Nephron progenitor cell (in vitro differentiated cells): ENCODE measurements at regions not wholly inside any gene's neighbourhood (a gene's known extent, or its start where the extent isn't known, plus 50 kb on each side); places are given as distances from the start of the nearest gene placed in this dataset.

Source experiments
- DNase-seq: peaks from one replicate; pipeline ENCODE4 v3.0.0; 2021
- H3K27ac Mint-ChIP-seq: 2 replicates; pipeline ENCODE4 v1.8.0; 2021; ENCODE audit warnings: mild to moderate bottlenecking, moderate library complexity, mixed read lengths
- H3K27me3 Mint-ChIP-seq: 2 replicates; pipeline ENCODE4 v1.8.0; 2021; ENCODE audit warnings: mild to moderate bottlenecking, low read depth, mixed read lengths; ENCODE audit not compliant: poor library complexity
- H3K36me3 Mint-ChIP-seq: 2 replicates; pipeline ENCODE4 v1.8.0; 2021; ENCODE audit warnings: low read depth, mixed read lengths
- H3K4me1 Mint-ChIP-seq: 2 replicates; pipeline ENCODE4 v1.8.0; 2021; ENCODE audit warnings: mixed read lengths
- H3K4me3 Mint-ChIP-seq: 2 replicates; pipeline ENCODE4 v1.8.0; 2021; ENCODE audit warnings: mild to moderate bottlenecking, moderate library complexity, mixed read lengths
- H3K9me3 Mint-ChIP-seq: 2 replicates; pipeline ENCODE4 v1.8.0; 2021; ENCODE audit warnings: mild to moderate bottlenecking, moderate library complexity, mixed read lengths
- TF ChIP-seq, protein P1 (sequence below): fragments of 200-600 bp; sonication (generic); IDR thresholded peaks from 2 replicates; pipeline ENCODE4 v1.5.0; 2021; ENCODE audit warnings: antibody characterized with exemption

DNA sequence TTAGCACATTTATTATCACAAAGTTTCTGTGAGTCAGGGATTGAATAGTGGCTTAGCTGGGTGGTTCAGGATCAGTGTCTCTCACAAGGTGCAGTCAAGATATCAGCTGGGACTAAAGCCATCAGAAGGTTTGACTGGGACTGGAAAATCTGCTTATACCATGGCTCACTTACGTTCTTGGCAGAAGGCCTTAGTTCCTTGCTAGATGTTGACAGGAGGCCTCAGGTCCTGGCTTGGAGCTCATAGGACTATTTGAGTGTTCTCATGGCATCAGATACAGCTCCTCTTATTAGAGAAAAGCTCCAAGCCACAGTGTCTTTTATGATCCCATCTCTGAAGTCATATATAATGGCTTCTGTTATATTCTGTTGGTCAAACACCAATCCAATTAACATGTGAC is 127.3 kb downstream of the SLC6A15 start:
- Mint-ChIP-seq H3K27me3 (no peaks in the 10 kb centered on the region), H3K27ac (no peak overlapping the region), H3K4me1 (no peaks in the 10 kb centered on the region), H3K4me3 (no peak overlapping the region), H3K36me3 (no peaks in the 10 kb centered on the region), H3K9me3 (no peaks in the 10 kb centered on the region)
- TF ChIP-seq, protein P1, sequence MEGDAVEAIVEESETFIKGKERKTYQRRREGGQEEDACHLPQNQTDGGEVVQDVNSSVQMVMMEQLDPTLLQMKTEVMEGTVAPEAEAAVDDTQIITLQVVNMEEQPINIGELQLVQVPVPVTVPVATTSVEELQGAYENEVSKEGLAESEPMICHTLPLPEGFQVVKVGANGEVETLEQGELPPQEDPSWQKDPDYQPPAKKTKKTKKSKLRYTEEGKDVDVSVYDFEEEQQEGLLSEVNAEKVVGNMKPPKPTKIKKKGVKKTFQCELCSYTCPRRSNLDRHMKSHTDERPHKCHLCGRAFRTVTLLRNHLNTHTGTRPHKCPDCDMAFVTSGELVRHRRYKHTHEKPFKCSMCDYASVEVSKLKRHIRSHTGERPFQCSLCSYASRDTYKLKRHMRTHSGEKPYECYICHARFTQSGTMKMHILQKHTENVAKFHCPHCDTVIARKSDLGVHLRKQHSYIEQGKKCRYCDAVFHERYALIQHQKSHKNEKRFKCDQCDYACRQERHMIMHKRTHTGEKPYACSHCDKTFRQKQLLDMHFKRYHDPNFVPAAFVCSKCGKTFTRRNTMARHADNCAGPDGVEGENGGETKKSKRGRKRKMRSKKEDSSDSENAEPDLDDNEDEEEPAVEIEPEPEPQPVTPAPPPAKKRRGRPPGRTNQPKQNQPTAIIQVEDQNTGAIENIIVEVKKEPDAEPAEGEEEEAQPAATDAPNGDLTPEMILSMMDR = no peak
- DNase-seq = no peak

DNA sequence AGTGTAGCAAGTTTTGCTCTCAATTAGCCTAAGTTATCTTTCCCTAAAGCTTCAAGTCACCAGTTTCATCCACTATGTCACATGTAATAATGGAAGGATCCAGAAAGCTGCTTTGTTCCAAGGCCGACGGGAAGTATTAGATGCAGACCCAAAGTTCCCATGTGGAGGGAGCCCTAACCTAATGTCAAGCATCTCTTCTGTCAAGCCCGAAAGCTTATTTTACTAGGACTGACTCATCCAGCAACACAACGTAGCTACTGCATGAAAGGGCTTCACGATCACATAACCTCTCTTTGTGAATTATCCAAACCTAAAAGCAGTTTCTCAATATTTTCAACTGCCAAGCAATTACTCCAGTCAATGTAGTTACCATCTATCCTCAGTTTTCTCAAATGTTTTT is 133.4 kb downstream of the SLC6A15 start:
- TF ChIP-seq, protein P1 = no peak
- no peaks in the 10 kb centered on the region for H3K27me3 Mint-ChIP-seq
- H3K36me3 Mint-ChIP-seq = no peaks in the 10 kb centered on the region
- H3K4me3 Mint-ChIP-seq = no peak overlapping the region
- H3K4me1 Mint-ChIP-seq = no peaks in the 10 kb centered on the region
- no peak overlapping the region for H3K27ac Mint-ChIP-seq
- no peaks in the 10 kb centered on the region for H3K9me3 Mint-ChIP-seq
- no peak for DNase-seq

GRCh38 chr12:84772281-84772680 is 140.3 kb downstream of the SLC6A15 start:
- Mint-ChIP-seq H3K27ac (no peak overlapping the region), H3K4me1 (no peaks in the 10 kb centered on the region), H3K27me3 (no peaks in the 10 kb centered on the region), H3K4me3 (no peak overlapping the region), H3K36me3 (no peaks in the 10 kb centered on the region), H3K9me3 (no peaks in the 10 kb centered on the region)
- DNase-seq = no peak
- TF ChIP-seq, protein P1 = no peak

DNA sequence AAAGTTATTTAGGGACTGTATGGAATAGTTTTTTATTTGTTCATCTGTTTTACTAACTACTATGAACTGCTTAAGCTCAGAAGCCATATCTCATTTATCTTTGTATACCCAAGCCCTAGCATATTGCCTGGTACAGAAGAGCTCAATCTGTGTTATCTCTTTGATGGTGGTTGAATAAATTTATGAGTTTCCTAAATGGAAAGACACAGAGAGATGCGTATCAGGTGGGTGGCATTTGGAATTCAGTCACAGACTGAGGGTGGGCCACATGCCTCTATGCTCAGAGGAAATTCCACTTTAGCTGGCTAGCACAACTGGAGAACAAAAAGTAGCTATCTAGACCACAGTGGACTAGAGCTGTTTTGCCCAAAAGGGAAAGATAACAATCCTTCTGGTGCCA is 145.5 kb downstream of the SLC6A15 start:
- no peaks in the 10 kb centered on the region for H3K4me1 Mint-ChIP-seq
- peaks cover 4% of the 10 kb centered on the region for H3K27me3 Mint-ChIP-seq
- H3K27ac Mint-ChIP-seq = no peak overlapping the region
- no peaks in the 10 kb centered on the region for H3K36me3 Mint-ChIP-seq
- no peak overlapping the region for H3K4me3 Mint-ChIP-seq
- TF ChIP-seq, protein P1 = no peak
- no peaks in the 10 kb centered on the region for H3K9me3 Mint-ChIP-seq
- DNase-seq = no peak

DNA sequence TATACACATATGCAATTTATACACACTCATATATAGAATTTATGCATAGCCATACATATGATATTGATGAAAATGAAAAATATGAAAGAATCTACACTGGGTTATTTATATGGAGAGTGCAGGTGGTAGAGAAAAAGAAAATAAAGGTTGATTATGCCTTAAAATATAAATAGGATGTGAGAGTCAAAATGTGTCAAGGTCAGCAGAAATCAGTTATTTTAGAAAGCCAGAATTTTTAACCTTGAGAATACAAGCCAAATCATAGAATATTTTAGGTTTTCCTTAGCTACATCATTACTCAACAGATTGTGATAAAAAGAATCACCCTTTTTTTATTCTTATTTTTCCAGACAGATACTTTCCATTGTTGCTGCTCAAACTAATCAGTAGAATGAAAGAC is 146.2 kb downstream of the SLC6A15 start:
- Mint-ChIP-seq H3K27ac (no peak overlapping the region), H3K4me1 (no peaks in the 10 kb centered on the region), H3K9me3 (no peaks in the 10 kb centered on the region), H3K27me3 (peaks cover 4% of the 10 kb centered on the region), H3K4me3 (no peak overlapping the region), H3K36me3 (no peaks in the 10 kb centered on the region)
- TF ChIP-seq, protein P1 = no peak
- DNase-seq = no peak

GRCh38 chr12:84764001-84764400 is 148.6 kb downstream of the SLC6A15 start:
- TF ChIP-seq, protein P1 = no peak
- no peak overlapping the region for H3K27ac Mint-ChIP-seq
- no peaks in the 10 kb centered on the region for H3K36me3 Mint-ChIP-seq
- DNase-seq = no peak
- peaks cover 4% of the 10 kb centered on the region for H3K27me3 Mint-ChIP-seq
- no peaks in the 10 kb centered on the region for H3K9me3 Mint-ChIP-seq
- no peak overlapping the region for H3K4me3 Mint-ChIP-seq
- H3K4me1 Mint-ChIP-seq = no peaks in the 10 kb centered on the region
